T-cell (primary cell): ENCODE measurements at regions not wholly inside any gene's neighbourhood (a gene's known extent, or its start where the extent isn't known, plus 50 kb on each side); places are given as distances from the start of the nearest gene placed in this dataset.
A peak's percentile ranks its signal among the peaks of the same experiment; 100 is the strongest.
"Not testable (repeated sequence)": the region's sequence is repeated elsewhere in the genome, so short reads cannot be mapped to it uniquely, and the experiment has no call there.

ENCODE experiments used
- ATAC-seq, 4 experiments: fragments of 200-7000 bp in 3 of 4; fragments of 150-1000 bp in 1 of 4; cut with Tn5 transposase; replicated peaks in 1 of 4; 1 replicate in 3 of 4; 2 replicates in 1 of 4; pipeline ENCODE4 v1.10.0; 2021; ENCODE audit warnings: moderate library complexity in 3 of 4, mild to moderate bottlenecking in 2 of 4, moderate number of reproducible peaks in 1 of 4
- CTCF ChIA-PET, 2 donors: fragments of 300-600 bp; sonication (Branson Sonifier 250); formaldehyde crosslinking; loops; one replicate each; lab custom pipeline; 2022; ENCODE audit warnings: antibody characterized with exemption in 2 of 2; lab: Charles Lee
- POLR2A ChIA-PET, 2 donors: fragments of 300-600 bp; sonication (Branson Sonifier 250); formaldehyde crosslinking; loops; one replicate each; lab custom pipeline; 2022; ENCODE audit warnings: antibody characterized with exemption in 2 of 2; lab: Charles Lee
- DNase-seq, 35 experiments: peaks; one replicate each; pipeline versions ENCODE4 v3.0.0 to v3.0.0-alpha.2; 2013 to 2023
- H3K27ac ChIP-seq: one replicate; pipeline ENCODE4 v1.5.1; 2013; ENCODE audit warnings: low read length
- H3K27me3 ChIP-seq, 2 experiments: replicated peaks in 1 of 2; 1 replicate in 1 of 2; 2 replicates in 1 of 2; pipeline versions ENCODE4 v1.6.1 to v1.7.0; 2013; ENCODE audit warnings: low read length in 1 of 2, mixed read lengths in 1 of 2; ENCODE audit not compliant: control insufficient read depth in 2 of 2, insufficient read depth in 2 of 2; ENCODE audit errors: extremely low read depth in 1 of 2
- H3K36me3 ChIP-seq, 2 donors: 1 replicate in 1 of 2; 2 replicates in 1 of 2; pipeline versions ENCODE4 v1.6.1 to v1.7.0; 2013; ENCODE audit warnings: low read length in 1 of 2; ENCODE audit not compliant: control insufficient read depth in 2 of 2, insufficient read depth in 1 of 2; ENCODE audit errors: extremely low read depth in 1 of 2
- H3K4me1 ChIP-seq, 2 experiments: 1 replicate in 1 of 2; 2 replicates in 1 of 2; pipeline versions ENCODE4 v1.6.1 to v1.7.0; 2013; ENCODE audit warnings: low read length in 2 of 2, mixed read lengths in 1 of 2; ENCODE audit not compliant: insufficient read depth in 2 of 2, control insufficient read depth in 1 of 2; ENCODE audit errors: extremely low read depth in 1 of 2
- H3K4me3 ChIP-seq, 2 donors: 1 replicate in 1 of 2; 2 replicates in 1 of 2; pipeline versions ENCODE4 v1.5.1 to v1.7.0; 2013; ENCODE audit warnings: mild to moderate bottlenecking in 2 of 2, low read length in 1 of 2, moderate library complexity in 1 of 2; ENCODE audit not compliant: control insufficient read depth in 1 of 2; ENCODE audit errors: extremely low read depth in 1 of 2
- H3K9me3 ChIP-seq: 2 replicates; pipeline ENCODE4 v1.7.0; 2013
- H3K27ac Mint-ChIP-seq, 2 donors: one replicate each; pipeline ENCODE4 v1.8.0; 2020 to 2021; ENCODE audit warnings: mild to moderate bottlenecking in 2 of 2, mixed read lengths in 2 of 2
- H3K27me3 Mint-ChIP-seq, 2 donors: one replicate each; pipeline ENCODE4 v1.8.0; 2021 to 2022; ENCODE audit warnings: mixed read lengths in 2 of 2
- H3K36me3 Mint-ChIP-seq: one replicate; pipeline ENCODE4 v1.8.0; 2021; ENCODE audit warnings: mixed read lengths
- H3K4me1 Mint-ChIP-seq, 3 donors: one replicate each; pipeline ENCODE4 v1.8.0; 2020 to 2022; ENCODE audit warnings: mixed read lengths in 3 of 3, mild to moderate bottlenecking in 1 of 3
- H3K4me3 Mint-ChIP-seq, 3 donors: one replicate each; pipeline ENCODE4 v1.8.0; 2020 to 2022; ENCODE audit warnings: mild to moderate bottlenecking in 3 of 3, mixed read lengths in 3 of 3, moderate library complexity in 3 of 3
- H3K9me3 Mint-ChIP-seq, 3 donors: one replicate each; pipeline ENCODE4 v1.8.0; 2020 to 2022; ENCODE audit warnings: mixed read lengths in 3 of 3
- WGBS: methylation state at CpG from one replicate; pipeline ENCODE4 v1.1.5; 2013; ENCODE audit warnings: missing lambda C conversion rate; ENCODE audit not compliant: insufficient coverage; 5-methylcytosine and 5-hydroxymethylcytosine counted together

DNA sequence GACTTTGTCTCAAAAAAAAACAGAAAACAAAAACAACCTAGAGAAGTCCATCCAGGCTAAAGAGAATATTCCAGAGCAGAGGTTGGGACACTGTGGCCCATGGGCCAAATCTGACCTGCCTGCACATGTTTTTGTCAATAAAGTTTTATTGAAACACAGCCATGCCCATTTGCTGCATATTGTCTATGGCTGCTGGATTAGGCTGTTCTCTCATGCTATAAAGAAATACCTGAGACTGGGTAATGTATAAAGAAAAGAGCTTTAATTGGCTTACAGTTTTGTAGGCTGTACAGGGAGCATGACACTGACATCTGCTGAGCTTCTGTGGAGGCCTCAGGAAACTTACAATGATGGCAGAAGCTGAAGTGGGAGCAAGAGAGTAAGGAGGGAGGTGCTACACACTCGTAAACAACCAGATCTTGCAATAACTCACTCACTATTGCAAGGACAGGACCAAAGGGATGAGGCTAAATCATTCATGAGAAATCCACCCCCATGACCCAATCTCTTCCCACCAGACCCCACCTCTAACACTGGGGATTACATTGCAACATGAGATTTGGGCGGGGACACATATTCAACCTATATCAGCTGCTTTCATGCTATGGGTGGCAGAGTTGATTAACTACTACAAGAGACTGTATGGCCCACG, 122.5 kb upstream of the KRTAP5-11 start:
- peaks cover 4 to 13% of the 10 kb centered on the region in 2 donors for H3K27me3 Mint-ChIP-seq
- H3K36me3 Mint-ChIP-seq, H3K4me3 ChIP-seq, H3K4me3 Mint-ChIP-seq, POLR2A ChIA-PET, H3K4me1 ChIP-seq, H3K36me3 ChIP-seq, H3K27me3 ChIP-seq, H3K4me1 Mint-ChIP-seq, H3K27ac Mint-ChIP-seq, DNase-seq, H3K27ac ChIP-seq, H3K9me3 ChIP-seq, ATAC-seq, H3K9me3 Mint-ChIP-seq: not testable (repeated sequence)
- WGBS = no CpG with 5 or more reads among the region's 3 CpGs
- CTCF ChIA-PET = interaction anchor here in 1 of 2 donors (0.6 kb wide), 1 partner anchor 1219 kb away, joined by 3 read pairs; no protein-coding TSS in a partner anchor

DNA sequence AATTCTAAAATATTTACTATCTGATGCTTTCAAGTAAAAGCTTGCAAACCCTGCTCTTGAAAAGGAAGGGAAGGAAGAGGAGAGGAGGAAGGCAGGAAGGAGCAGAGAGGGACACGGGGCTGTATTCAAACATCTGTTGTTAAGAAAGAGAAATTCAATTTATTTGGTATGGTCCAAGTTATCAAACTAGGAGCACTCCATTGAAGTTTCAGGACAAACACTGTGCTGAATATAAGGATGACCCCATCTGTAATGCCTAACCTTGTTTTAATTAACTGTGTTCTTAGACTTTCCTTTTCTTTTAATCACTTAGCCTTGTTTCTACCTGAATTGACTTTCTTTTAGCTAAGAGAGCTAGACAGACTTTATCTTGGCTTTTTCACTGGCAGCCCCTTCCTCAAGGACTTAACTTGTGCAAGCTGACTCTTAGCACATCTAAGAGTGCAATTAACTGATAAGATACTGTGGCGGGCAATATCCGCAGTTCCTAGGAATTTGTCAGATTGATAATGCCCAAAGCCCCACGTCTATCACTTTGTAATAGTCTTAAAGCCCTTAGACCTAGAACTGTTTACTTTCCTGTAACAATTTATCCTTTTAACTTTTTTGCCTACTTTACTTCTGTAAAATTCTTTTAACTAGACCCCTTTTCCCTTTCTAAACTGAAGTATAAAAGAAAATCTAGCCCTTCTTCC, 123.2 kb upstream of the KRTAP5-11 start:
- no CpG with 5 or more reads among the region's 4 CpGs for WGBS
- ATAC-seq, H3K4me1 Mint-ChIP-seq, H3K36me3 Mint-ChIP-seq, POLR2A ChIA-PET, DNase-seq, H3K27me3 ChIP-seq, CTCF ChIA-PET, H3K27ac ChIP-seq, H3K4me1 ChIP-seq, H3K4me3 Mint-ChIP-seq, H3K4me3 ChIP-seq, H3K9me3 Mint-ChIP-seq, H3K9me3 ChIP-seq, H3K27ac Mint-ChIP-seq, H3K36me3 ChIP-seq: not testable (repeated sequence)
- peaks cover 4 to 13% of the 10 kb centered on the region in 2 donors for H3K27me3 Mint-ChIP-seq

DNA sequence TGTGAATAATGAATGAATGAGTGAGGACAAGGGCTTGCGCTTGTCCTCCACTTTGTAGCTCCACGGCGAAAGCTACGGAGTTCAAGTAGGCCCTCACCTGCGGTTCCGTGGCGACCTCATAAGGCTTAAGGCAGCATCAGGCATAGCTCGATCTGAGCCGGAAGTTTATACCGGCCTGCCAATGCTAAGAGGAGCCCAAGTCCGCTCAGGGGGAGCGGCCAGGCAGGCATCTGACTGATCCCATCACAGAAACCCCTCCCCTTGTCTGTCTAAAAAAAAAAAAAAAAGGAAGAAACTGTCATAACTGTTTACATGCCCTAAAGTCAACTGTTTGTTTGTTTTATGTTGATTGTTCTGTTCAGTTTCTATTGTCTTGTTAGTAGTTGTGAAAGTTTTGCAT, 124.4 kb upstream of the KRTAP5-11 start:
- H3K36me3 ChIP-seq, H3K27ac ChIP-seq, H3K4me1 ChIP-seq, CTCF ChIA-PET, DNase-seq, H3K4me1 Mint-ChIP-seq, H3K9me3 ChIP-seq, H3K36me3 Mint-ChIP-seq, H3K4me3 Mint-ChIP-seq, POLR2A ChIA-PET, ATAC-seq, H3K4me3 ChIP-seq, H3K9me3 Mint-ChIP-seq, H3K27me3 ChIP-seq, H3K27ac Mint-ChIP-seq: not testable (repeated sequence)
- H3K27me3 Mint-ChIP-seq = peaks cover 4 to 13% of the 10 kb centered on the region in 2 donors
- 100% methylated on average over 3 of the region's 12 CpGs for WGBS

DNA sequence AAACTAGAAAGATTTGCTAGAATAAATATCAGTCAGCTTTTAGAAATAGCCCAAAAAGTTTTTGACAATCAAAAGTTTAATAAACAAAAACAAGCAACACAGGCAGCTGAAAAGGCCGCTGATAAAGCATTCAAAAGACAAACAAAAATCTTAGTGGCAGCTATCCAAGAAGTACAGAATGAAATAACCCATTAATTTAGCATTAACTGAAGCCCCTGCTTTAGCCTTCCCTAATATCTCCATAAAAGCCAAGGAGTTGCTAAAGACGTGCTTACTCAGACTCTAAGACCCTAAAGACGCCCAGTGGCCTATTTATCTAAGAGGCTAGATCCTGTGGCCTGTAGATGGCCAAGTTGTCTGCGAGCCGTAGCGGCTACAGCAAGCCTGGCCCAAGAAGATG, 123.5 kb upstream of the DEFB108B start:
- ATAC-seq, H3K36me3 Mint-ChIP-seq, H3K4me1 ChIP-seq, H3K27me3 ChIP-seq, H3K27me3 Mint-ChIP-seq, H3K9me3 Mint-ChIP-seq, H3K4me3 Mint-ChIP-seq, H3K36me3 ChIP-seq, CTCF ChIA-PET, H3K4me1 Mint-ChIP-seq, DNase-seq, H3K9me3 ChIP-seq, POLR2A ChIA-PET, H3K4me3 ChIP-seq, H3K27ac Mint-ChIP-seq: not testable (repeated sequence)
- 71% methylated on average over 1 of the region's 6 CpGs for WGBS
- peak overlapping the region; percentile 79 for H3K27ac ChIP-seq

DNA sequence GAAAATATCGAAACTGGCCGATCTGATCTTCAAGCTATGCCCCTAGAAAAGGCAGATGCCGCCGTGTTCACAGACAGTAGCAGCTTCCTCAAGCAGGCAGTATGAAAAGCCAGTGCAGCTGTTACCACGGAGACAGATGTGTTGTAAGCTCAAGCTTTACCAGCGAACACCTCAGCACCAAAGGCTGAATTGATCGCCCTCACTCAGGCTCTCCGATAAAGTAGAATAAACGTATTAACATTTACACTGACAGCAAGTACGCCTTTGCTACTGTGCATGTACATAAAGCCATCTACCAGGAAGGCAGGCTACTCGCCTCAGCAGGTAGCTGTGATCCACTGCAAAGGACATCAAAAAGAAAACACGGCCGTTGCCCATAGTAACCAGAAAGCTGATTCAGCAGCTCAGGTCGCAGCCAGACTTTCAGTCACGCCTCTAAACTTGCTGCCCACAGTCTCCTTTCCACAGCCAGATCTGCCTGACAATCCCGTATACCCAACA, 122.8 kb upstream of the DEFB108B start:
- H3K4me3 Mint-ChIP-seq, H3K9me3 ChIP-seq, H3K36me3 ChIP-seq, ATAC-seq, H3K9me3 Mint-ChIP-seq, H3K27me3 ChIP-seq, CTCF ChIA-PET, H3K4me1 Mint-ChIP-seq, H3K36me3 Mint-ChIP-seq, H3K4me1 ChIP-seq, H3K27ac Mint-ChIP-seq, H3K27me3 Mint-ChIP-seq, POLR2A ChIA-PET: not testable (repeated sequence)
- 63% methylated on average over 12 of the region's 16 CpGs for WGBS
- Histone ChIP-seq H3K4me3 (peak overlapping the region in 1 of 2 donors; percentile 10), H3K27ac (peak overlapping the region; percentile 79)
- peak in 32 of 35 experiments; percentile 2 to 65 (median 27) for DNase-seq

DNA sequence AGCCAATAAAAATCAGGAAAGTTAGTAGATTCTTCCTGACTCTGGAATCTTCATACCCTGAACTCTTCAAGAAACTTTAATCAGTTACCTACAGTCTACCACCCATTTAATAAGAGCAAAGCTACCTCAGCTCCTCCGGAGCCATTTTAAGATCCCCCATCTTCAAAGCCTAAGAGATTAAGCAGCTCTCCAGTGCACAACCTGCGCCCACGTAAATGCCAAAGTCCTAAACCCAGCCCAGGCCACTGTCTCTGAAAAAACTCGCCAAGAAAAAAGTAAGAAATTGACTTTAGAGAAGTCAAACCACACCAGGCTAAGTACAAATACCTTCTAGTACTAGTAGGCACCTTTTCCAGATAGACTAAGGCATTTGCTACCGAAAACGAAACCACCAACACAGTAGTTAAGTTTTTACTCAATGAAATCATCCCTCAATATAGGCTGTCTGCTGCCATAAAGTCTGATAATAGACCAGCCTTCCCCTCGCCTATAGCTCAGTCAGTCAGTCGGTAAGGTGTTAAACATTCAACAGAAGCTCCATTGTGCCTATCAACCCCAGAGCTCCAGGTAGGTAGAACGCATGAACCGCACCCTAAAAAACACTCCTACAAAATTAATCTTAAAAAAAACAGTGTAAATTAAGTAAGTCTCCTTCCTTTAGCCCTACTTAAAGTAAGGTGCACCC, 122.2 kb upstream of the DEFB108B start:
- ATAC-seq, H3K27me3 ChIP-seq, H3K9me3 Mint-ChIP-seq, POLR2A ChIA-PET, H3K4me3 Mint-ChIP-seq, H3K9me3 ChIP-seq, H3K4me1 Mint-ChIP-seq, H3K4me3 ChIP-seq, H3K4me1 ChIP-seq, H3K27ac Mint-ChIP-seq, H3K36me3 Mint-ChIP-seq, CTCF ChIA-PET, H3K27me3 Mint-ChIP-seq, H3K36me3 ChIP-seq: not testable (repeated sequence)
- WGBS = 62% methylated on average over 4 of the region's 10 CpGs
- peak overlapping the region; percentile 79 for H3K27ac ChIP-seq
- DNase-seq = peak in 5 of 35 experiments; percentile 1 to 14 (median 11)
